Tibial artery (tissue), 4 donors: ENCODE measurements at regions not wholly inside any gene's neighbourhood (a gene's known extent, or its start where the extent isn't known, plus 50 kb on each side); places are given as distances from the start of the nearest gene placed in this dataset.

Experiments
- DNase-seq, 2 donors: peaks; one replicate each; pipeline ENCODE4 v3.0.0-alpha.2; 2019
- H3K27ac ChIP-seq, 2 donors: fragments of 200-600 bp; sonication (generic) in 1 of 2; 1 replicate in 1 of 2; 2 replicates in 1 of 2; pipeline ENCODE4 v1.5.1; 2018 to 2019; ENCODE audit warnings: mild to moderate bottlenecking in 1 of 2
- H3K27me3 ChIP-seq, 2 donors: fragments of 200-600 bp; sonication (generic) in 1 of 2; one replicate each; pipeline versions ENCODE4 v1.5.1 to v1.6.0; 2016 to 2019
- H3K36me3 ChIP-seq, 3 donors: fragments of 200-600 bp; sonication (generic) in 2 of 3; one replicate each; pipeline ENCODE4 v1.5.1; 2016 to 2019; ENCODE audit warnings: mild to moderate bottlenecking in 2 of 3
- H3K4me1 ChIP-seq, 4 donors: fragments of 200-600 bp; sonication (generic) in 2 of 4; 1 replicate in 3 of 4; 2 replicates in 1 of 4; pipeline ENCODE4 v1.5.1; 2016 to 2019
- H3K4me3 ChIP-seq, 2 donors: fragments of 200-600 bp; sonication (generic) in 1 of 2; 1 replicate in 1 of 2; 2 replicates in 1 of 2; pipeline ENCODE4 v1.5.1; 2018 to 2019; ENCODE audit warnings: mild to moderate bottlenecking in 2 of 2
- H3K9me3 ChIP-seq, 3 donors: fragments of 200-600 bp; sonication (generic) in 1 of 3; one replicate each; pipeline ENCODE4 v1.5.1; 2016 to 2019
- intact Hi-C: fragments of 100-400 bp; cut with DNase I; formaldehyde crosslinking; loops from one replicate; pipeline ENCODE4 v1.15.0; 2023; ENCODE audit warnings: low total_unique reads
- TF ChIP-seq, protein P1 (sequence below), 2 experiments: fragments of 200-600 bp in 1 of 2; fragments of 450-650 bp in 1 of 2; IDR thresholded peaks; one replicate each; pipeline ENCODE4 v1.5.1; 2017 to 2019; ENCODE audit warnings: antibody characterized with exemption in 2 of 2, mild to moderate bottlenecking in 1 of 2, moderate library complexity in 1 of 2

DNA sequence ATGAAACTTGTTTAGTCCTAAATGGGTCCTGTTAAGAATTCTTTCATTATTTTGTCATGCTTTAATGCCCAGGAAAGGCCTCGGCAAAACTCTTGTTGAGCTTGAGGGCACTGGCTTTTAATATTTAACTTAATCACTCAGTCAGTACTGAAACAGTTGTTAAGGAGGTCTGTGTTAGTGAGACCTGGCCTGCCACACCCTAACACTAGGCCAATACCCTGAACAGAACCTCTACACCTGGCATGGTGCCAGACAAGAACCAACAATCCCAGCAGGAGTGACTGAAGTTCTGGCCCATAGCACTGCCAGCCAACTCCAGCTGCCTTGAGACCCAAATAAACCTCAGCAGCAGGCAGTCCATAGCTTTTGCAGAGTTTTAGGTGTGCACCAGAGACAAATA is 85.7 kb upstream of the ITM2A start:
- intact Hi-C loops, result no loop called here
- DNase-seq, result no peak

DNA sequence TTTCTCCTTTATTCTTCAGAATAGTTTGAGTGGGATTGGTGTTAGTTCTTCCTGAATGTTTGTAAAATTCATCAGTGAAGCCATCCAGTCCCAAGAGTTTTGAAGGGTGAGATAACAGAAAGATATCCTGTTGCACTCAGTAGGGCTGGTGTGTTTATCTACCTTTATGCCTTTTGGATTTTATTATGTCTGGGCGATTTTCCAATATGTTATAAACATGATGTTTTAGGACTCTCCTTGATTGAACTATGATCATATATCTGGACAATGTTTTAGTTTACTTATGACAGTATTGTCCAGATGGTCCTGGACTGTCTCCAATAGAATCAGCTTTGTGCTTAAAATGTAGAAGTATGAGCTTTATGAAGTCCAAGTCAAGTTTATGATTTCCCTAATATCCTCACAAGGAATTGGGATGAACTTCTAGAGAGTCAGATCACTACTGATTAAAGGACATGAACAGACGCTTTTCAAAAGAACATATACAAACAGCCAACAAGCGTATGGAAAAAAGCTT is 77.6 kb upstream of the ITM2A start:
- H3K9me3 ChIP-seq, result no peaks in the 10 kb centered on the region
- DNase-seq, result no peak
- H3K4me3 ChIP-seq, result no peak overlapping the region
- no peaks in the 10 kb centered on the region for H3K36me3 ChIP-seq
- intact Hi-C loops, result no loop called here
- no peaks in the 10 kb centered on the region for H3K27me3 ChIP-seq
- no peaks in the 10 kb centered on the region for H3K4me1 ChIP-seq
- TF ChIP-seq, protein P1, sequence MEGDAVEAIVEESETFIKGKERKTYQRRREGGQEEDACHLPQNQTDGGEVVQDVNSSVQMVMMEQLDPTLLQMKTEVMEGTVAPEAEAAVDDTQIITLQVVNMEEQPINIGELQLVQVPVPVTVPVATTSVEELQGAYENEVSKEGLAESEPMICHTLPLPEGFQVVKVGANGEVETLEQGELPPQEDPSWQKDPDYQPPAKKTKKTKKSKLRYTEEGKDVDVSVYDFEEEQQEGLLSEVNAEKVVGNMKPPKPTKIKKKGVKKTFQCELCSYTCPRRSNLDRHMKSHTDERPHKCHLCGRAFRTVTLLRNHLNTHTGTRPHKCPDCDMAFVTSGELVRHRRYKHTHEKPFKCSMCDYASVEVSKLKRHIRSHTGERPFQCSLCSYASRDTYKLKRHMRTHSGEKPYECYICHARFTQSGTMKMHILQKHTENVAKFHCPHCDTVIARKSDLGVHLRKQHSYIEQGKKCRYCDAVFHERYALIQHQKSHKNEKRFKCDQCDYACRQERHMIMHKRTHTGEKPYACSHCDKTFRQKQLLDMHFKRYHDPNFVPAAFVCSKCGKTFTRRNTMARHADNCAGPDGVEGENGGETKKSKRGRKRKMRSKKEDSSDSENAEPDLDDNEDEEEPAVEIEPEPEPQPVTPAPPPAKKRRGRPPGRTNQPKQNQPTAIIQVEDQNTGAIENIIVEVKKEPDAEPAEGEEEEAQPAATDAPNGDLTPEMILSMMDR (IDR thresholded peaks at IDR 0.05), result no peak
- H3K27ac ChIP-seq, result no peak overlapping the region

More for the DNA sequence above, 85.7 kb upstream of the ITM2A start:
- no peaks in the 10 kb centered on the region for H3K36me3 ChIP-seq
- H3K9me3 ChIP-seq, result no peaks in the 10 kb centered on the region
- no peak overlapping the region for H3K27ac ChIP-seq
- H3K27me3 ChIP-seq, result no peaks in the 10 kb centered on the region
- H3K4me1 ChIP-seq, result no peaks in the 10 kb centered on the region
- H3K4me3 ChIP-seq, result no peak overlapping the region
- TF ChIP-seq, protein P1 (IDR thresholded peaks at IDR 0.05), result no peak

DNA sequence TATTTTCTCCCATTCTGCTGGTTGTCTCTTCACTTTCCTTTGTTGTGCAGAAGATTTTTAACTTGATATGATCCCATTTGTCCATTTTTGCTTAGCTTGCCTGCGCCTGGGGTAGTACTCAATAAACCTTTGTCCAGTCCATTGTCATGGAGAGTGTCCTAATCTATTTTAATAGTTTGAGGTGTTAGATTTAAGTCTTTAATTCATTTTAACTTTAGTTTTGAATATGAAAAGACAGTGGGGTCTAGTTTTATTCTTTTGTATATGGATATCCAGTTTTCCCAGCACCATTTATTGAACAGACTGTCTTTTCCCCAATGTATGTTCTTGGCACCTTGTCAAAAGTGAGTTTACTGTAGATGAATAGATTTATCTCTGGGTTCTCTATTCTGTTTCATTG is 76.0 kb upstream of the ITM2A start:
- DNase-seq, result no peak
- Histone ChIP-seq H3K9me3 (no peaks in the 10 kb centered on the region), H3K4me3 (no peak overlapping the region), H3K27me3 (no peaks in the 10 kb centered on the region), H3K36me3 (no peaks in the 10 kb centered on the region), H3K27ac (no peak overlapping the region), H3K4me1 (no peaks in the 10 kb centered on the region)
- intact Hi-C loops, result no loop called here
- TF ChIP-seq, protein P1 (IDR thresholded peaks at IDR 0.05), result no peak

DNA sequence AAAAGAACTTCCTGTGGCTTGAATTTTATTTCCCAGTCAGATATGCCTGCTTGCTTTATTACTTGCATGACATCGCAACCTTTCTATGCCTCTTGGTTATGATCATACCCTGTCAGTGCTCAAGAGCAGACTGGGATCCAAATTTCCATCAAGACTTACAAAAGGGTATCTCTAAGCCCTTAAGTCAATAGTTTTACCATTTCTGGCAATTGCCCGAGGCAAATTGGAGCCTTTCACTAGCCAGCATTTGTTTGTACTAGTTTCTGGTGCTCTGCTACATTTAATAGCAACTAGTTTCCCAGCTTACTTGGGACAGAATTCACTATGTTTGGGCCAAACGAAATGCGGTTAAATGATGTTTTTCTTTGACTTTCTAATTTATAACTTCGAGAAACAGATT is 73.2 kb upstream of the ITM2A start:
- Histone ChIP-seq H3K4me3 (no peak overlapping the region), H3K27me3 (no peaks in the 10 kb centered on the region), H3K4me1 (no peaks in the 10 kb centered on the region), H3K27ac (no peak overlapping the region), H3K36me3 (no peaks in the 10 kb centered on the region), H3K9me3 (no peaks in the 10 kb centered on the region)
- TF ChIP-seq, protein P1 (IDR thresholded peaks at IDR 0.05), result no peak
- intact Hi-C loops, result no loop called here
- DNase-seq, result no peak
